NCI-H345 (cell line): ENCODE measurements at regions not wholly inside any gene's neighbourhood (a gene's known extent, or its start where the extent isn't known, plus 50 kb on each side); places are given as distances from the start of the nearest gene placed in this dataset.

Experiments
- DNase-seq: peaks from one replicate; lab custom pipeline; 2025; lab: John Stamatoyannopoulos, UW

DNA sequence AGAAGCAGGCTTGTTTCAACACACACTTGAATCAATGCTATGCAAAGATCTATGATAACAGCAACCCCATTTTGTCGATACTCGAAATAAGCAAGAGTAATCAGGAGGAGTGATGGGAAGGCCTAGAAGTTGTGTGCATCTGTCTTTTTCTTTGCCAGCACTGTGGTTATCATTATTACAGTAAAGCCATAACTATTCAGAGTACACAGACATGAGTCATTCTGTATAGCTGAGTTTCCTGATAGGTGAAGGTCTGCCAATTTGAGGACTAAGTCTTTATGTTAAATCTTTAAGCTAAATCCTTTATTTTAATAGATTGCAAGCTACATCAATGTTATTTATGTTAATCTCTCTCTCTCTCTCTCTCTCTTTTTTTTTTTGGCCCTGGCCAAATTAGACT lies 1344.4 kb upstream of the CELF4 start:
- DNase-seq: no peak

DNA sequence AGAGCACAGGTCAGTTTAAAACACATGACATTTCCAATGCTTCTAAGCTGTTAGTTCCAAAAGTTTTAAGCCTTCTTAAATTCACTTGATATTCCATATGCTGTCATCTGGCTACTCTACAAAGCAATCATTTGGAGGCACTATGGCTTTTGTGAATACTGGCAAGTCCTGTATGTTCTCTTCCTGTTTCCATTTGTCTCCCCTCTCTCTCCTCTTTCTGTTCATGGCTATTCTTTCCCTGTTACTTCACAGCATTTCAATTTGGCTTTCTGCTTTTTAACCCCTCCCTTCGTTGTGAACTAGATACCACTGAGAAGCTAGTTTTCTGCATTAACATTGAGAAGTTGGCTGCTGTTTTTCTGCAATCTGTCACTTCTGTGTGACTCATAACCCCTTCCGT lies 1337.2 kb upstream of the CELF4 start:
- DNase-seq: no peak

DNA sequence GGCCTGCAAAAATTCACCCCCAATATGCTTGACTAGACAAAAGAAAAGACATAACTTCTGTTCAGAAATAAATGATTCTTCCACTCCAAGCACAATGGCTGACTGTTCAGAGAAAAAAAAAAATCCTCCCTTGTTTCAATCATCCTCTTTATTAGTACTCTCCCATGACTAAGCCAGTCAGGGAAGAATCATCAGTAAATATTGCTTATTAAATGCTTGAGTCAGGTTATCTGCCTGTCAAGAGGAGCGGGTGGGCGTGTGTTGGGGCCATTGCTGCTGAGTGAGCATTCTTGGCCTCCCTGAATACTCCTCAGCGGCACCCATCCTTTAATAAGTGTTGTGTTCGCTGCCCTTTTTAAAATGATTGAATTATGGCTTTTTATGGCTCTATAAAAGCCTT lies 1334.8 kb upstream of the CELF4 start:
- no peak for DNase-seq

DNA sequence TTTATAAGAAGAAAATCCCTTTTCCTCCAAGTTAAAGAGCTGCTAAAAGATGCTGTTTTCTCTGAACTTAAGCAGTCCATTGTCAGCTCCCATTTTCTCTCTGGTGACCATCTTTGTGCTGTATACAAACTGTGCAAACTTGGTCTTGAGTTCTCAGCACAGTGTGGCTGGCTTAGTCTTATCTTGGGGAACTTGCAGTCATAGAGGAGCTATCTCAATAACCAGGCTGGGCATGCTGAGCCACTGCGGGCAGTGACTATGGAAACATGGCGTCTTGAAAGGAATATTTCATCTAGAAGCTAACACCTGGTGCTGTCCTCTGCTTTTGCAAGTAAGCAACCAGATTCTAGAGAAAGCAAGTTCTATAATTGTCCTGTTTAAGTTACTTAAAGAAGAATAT lies 1334.4 kb upstream of the CELF4 start:
- no peak for DNase-seq

DNA sequence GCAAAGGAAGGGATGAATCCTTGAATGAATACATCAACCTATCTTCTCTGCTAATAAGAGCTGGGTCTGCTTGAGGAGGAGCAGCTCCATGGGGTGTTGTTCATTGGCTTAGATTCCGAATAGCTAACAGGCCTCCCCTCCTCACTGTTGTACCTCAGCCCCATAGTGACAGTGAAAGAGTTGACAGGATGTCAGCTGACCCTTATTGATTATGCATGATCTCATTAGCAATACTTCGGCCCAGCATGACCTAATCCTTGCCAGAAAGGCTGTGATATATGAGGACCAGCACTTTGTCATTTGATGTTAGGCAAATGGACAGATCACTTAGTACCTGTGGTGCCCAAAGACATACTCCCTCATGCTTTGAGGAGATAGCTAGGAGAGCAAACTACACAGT lies 1333.7 kb upstream of the CELF4 start:
- DNase-seq: no peak

DNA sequence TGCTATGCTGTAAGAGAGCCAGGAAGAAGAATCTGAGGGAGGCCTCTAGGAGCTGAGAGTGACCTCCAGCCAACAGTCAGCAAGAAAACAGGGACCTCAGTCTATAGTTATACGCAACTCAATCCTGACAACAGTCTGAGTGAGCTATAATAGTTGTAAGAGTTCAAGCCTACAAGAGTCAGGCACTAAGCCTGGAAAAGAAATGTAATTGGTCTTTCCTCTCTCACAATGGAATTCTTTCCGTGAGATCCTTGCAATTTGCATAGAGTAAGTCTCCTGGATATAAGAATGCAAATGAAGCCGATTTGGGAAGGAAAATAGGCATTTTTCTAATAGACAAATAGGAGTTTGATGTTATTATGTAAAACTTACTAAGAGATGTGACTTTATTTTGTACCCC lies 1332.6 kb upstream of the CELF4 start:
- DNase-seq: no peak

DNA sequence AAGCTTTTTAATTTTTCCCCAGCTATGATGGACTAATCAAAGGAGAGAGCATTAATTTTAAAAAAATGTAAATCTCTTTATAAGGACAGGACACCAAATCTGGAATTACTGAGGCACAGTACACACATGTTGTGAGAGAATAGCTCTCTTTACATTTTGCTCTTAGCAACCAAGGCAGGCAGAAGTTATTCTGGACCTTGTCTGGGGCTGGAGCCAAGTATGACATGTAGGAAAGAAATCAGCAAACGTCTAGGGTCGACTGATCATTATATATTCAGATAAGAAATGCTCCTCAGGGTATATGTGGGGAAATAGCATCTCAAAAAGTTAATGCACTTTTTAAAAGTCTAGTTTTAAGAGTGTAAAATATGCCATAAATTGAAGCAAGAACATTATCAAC lies 1330.0 kb upstream of the CELF4 start:
- DNase-seq: no peak

DNA sequence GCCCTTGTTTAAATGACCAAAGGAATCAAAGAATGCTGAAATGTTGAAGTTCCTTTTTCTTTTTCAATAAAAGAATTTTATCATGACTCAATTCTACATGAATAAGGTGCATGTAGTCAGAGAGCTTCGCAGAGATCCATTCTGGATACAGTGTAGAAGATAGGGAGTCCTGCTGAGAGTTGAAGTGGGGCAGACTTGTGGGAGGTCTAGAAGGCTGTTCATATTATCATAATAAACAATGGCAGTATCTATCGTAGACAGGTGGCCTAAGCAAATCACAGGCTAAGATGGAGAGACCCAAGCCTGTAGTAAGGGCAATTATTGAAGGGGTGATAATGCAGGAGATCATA lies 1322.0 kb upstream of the CELF4 start:
- peak; percentile 17 for DNase-seq

DNA sequence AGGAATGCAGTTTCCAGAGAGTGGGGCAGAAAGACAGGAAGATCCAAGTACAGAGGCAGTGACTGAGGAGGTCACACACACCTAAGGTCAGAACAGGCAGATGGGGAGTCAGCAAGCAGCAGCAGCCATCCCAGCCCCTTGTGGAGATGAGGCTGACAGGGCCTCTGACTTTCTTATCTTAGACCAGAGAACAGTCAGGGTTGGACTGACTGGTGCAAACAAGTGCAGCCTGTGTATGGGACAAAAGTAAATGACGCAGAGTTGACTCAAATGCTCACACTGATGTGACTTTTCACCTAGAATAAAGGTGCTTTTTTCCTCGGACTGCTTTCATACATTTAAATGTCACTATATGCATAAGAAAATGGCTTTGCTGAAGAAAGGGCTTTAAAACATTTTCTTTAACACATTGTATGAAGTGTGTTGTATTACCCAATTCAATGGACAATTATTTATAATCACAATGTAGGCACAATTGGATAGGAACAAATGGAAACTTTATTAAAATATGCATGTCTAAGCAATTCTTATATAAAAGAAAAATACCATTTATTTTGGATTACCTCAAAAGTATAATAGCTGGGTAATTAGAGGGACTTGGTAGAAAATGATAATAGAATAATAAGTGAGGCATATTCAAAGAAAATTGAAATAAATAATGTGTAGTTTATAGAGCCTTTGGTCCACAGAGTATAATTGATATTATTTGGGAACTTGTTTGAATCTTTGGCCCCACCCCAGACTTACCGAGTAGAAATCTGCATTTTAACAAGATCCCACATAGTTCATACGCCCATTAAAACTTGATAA lies 1321.5 kb upstream of the CELF4 start:
- DNase-seq: no peak

DNA sequence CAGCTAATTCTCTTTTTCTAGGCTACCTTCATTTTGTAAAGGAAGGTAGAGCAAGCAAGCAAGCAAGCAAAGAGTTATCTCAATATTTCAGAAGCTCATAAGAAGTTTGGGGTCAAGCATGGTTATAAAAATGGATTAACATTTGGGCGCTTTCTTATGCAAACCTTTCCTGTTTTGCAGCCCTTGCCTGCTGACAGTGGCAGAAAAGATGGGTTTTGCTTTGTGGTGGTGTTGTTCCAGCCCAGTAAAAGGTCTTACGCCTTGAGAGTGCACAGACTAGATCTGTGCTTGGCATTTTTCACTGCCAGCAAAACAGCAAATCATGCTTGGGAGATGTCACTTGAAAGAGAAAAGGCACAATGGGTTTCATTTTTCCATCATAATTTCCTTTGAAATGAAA lies 1320.6 kb upstream of the CELF4 start:
- DNase-seq: no peak

DNA sequence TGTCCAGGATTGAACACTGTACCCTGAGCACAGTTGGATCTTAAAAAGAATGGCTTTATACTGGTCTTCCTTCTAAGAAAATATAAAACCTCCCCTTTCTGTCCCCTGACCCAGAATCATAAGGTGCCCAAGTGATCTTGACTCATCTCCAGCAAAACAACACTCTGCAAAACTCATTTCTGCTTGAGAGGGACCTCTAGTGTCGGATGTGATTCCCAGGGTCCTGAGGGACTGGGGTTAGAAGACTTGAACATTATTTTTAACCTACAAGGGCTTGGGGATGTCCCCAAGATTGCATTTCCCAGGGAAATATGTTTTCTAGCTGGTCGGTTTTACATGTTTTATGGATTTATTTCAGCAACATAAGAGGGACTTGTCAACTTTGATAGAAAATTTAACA lies 1318.5 kb upstream of the CELF4 start:
- DNase-seq: no peak

DNA sequence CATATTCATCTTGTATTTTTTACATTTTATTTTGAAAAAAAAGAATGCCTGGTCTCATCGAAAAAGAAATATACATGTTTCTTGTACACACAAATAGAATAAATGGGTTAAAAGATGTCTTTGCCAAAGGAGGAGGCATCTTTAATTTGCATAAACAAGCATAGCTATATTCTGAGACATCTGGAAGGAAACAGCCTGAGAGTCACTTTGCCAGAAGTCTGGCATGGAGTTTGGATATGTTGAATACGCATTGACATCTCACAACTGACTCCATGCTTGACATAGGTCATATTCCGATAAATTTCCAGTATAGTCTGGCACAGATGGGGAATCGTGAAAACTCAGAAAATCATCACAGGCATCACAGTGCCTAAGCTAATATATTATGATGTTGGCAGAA lies 1317.5 kb upstream of the CELF4 start:
- no peak for DNase-seq

DNA sequence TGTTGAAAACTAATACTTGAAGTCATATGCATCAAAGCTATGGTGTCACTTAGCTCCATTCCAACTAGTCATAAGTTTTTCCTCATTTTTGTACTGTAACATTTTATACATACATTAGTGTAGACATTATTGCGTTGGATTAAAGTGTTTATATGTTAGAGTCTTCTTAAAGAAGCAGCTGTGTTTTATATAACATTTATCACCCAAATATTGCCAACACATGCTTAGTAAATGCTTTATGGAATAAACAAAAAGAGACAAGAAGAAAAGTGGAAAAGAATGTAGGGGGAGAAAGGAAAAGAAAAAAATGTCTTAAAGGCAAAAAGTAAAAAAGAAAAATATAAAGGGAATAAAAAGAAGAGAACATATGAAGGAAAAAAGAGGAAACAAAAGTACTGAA lies 1314.3 kb upstream of the CELF4 start:
- no peak for DNase-seq

DNA sequence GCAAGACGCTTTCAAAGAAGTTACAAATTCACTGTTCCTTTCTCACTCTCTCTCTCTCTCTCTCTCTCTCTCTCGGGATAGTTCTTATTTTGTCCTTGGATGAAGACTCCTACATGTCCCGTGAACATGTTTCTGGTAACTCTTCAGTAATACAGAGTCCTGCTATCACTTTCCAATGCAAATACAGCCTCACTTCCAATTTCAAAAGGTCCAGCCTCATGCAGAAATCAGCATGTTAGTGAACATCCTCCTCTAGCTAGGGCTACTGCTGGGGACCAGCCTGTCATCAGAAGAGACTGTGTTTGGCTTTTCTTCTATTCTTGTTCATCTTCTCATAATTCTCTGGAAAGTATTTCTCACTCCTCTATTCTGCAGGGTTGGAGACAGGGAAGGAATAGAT lies 1306.7 kb upstream of the CELF4 start:
- no peak for DNase-seq

DNA sequence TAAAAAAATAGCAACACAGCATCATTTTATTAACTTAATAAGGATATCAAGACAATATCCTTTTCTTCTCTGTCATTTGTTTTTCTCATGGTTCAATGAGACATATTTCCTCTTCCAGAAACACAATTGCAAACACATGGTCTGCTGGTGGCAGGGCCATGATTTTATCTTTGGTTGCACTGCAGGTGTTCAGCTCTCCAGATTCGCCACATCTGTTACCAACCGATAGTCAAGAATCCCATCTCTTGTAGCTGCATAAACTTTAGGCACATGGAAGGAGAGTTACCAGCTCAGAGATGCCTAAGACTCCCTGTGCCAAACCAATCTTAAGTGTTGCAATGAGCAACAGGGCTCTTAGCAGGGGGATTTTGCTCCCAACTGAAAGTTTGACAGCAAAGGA lies 1303.2 kb upstream of the CELF4 start:
- no peak for DNase-seq

DNA sequence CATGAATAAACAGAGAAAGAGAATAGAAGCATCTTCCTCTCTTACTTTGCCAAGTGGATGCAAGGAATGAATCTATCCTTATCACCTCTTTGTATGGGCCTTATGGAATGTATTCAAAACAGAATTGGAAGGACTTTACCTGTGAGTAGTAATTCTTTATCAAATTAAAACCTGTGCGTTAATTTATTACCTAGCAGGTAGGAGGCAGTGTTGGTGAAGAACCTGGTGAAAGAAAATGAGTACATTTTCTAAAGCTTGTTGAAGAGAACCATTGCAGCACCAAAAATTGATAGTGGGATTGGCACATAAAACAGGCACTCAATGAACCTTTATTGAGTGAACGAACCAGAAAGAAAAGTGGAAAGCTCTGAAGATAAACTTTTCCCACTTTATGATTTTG lies 1302.1 kb upstream of the CELF4 start:
- DNase-seq: no peak

DNA sequence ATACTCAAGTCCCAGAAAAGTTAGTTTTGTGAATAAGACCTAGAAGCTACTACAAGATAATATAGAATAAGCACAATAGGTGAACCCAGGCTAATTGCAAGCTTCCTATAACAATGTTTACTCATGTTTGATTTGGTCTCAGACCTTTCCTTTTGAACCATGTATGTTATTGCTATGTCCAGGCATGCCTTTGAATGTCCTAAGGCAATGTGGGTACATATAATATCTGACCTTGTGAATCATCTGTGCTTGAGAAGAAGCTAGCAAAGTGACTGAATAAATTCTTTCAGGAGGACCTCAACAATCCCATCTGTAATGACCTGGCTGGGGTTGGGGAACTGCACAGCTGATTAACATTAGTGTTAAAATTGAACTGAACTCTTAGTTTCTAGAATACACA lies 1285.9 kb upstream of the CELF4 start:
- no peak for DNase-seq

DNA sequence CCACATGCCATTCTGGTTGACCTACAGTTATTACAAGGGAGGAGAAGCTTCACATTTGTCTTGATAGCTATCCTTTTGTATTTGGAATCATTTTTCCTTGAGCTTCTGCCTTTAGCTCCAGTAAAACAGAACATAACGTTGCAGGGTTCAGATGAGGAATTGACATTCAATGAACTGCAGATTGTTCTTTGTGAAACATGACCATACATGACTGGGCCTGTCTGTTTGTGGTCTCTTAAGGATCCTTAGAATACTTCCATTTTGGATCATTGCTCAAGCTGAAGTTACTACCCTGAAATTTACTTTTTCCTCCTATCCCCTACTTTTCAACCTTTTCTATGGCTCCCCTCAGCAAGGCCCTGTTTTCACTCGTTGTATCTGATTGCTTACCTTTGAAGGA lies 1281.7 kb upstream of the CELF4 start:
- DNase-seq: no peak

DNA sequence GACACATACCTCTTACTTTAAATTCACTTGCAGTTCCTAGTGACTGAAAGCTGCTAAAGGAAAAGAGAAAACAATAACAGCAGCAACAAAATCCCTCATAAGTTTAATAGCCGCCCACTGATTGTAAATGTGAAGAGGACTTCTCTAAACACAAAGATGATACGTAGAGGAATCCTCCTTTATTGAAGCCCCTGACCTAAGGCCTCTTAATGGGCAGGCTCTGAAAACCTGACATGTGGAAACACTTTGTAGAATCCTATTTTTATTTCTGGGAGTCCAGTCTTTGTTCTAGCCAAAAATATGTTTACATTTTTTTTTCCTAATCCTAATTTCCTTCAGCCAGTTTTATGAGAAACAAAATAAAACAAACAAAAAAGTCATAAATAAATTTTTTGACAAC lies 1277.7 kb upstream of the CELF4 start:
- no peak for DNase-seq

DNA sequence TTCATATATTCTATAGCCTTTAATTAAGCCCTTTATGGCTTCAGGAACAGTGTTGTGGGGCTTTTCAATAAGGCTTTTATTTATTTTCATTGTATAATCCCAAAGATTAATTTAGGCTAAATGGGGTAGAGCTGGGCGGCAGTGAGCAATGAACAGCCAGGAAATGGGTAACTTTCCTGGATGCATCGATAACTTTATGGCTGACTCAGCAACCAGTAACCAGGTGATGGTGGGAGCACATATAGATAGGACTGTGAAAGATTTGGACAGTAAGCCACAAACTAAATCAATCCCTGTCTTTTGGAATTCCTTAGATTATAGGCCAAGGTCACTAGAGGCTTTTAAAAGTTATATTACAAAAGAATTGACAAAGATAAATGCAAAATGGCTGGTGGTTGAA lies 1260.6 kb upstream of the CELF4 start:
- no peak for DNase-seq

DNA sequence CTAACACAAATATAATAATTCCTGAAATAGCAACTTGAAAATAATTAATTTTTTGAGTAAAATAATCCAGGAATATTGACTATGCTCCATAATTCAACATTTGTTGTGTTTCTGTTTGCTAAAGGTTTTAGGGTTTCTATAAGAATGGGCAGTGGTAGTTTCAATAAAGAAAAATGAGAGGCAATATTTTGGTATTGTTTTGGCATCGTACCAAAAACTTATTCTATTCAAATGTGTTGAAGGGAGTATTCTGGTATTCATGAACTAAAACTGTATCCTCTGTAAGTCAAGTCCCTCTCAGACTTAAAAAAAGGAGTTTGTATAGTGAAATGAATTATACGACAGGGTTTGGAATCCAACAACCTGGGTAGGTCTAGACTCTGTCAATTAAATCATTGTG lies 1245.6 kb upstream of the CELF4 start:
- DNase-seq: no peak

DNA sequence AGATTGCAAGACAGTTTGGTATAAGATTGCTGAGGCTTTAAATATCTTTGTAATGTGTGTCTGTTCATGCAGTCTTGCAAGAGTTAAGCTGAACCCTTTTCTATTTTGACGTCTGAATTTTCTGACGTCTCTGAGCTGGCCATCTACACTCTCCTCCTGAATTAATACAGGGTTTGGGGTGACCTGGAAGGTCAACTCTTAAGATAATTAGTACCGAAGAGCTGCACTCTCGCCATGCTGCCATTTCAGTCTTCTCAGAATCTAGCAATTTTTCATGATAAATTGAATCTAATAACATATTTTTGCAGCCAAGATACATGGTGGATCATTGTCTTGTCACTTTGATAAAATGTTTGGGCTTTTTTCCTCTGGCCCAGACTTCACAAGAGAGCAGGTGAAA lies 1245.2 kb upstream of the CELF4 start:
- DNase-seq: no peak

DNA sequence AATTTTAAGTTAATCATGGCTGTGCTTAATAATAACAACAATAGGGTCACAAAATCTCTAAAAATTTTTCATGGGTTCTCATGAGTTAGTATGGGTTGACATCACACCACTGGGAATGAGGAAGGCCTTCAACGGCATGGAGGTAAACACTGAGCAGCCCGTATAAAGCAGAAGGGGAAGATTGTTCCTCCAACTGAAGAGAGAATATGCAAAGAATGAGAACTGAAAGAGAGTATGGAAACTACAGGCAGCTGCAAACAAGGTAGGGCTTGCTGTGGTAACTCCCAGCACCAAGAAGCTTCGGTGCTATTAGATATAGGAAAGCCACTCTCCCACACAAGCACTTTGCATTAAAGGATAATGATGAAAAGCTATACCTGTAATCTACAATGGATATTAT lies 1242.3 kb upstream of the CELF4 start:
- DNase-seq: no peak

DNA sequence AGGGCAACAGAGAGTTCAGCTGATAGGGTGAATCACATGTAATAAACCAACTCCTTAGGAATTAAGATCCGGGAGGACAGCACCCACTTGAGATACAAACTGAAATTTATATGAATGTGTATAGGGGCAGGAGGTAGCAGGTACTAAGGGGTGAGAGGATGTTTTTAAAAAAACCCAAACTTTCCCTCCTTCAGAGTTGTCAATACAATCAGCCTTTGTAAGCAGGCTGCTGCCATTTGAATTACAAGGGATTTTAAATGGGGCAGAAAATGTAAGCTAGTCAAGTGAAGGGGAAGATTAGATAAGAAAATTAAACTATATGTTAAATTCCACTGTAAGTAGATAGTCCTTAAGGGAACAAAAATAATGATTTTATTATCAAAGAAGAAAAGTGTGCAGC lies 1239.7 kb upstream of the CELF4 start:
- DNase-seq: no peak

DNA sequence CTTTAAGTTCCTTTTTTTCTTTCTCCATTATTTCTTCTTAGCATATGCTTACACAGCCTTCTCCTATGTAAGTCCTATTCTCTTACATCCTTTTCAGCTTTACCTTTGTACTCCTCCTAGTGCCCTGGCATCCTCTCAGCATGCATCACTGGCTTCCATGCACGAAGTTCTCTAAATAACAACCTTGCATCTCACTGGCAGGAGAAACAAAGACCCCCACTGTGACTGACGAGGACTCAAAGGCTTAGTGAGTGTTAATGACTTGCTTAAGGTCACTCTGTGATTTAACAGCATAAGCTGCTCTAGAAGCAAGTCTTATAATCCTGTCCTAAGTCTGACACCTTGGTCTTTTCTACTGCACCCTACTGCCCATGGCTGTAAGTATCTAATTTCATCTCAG lies 1236.0 kb upstream of the CELF4 start:
- no peak for DNase-seq
